H1 (cell line): ENCODE measurements at regions not wholly inside any gene's neighbourhood (a gene's known extent, or its start where the extent isn't known, plus 50 kb on each side); places are given as distances from the start of the nearest gene placed in this dataset.

Experiments
- CTCF ChIA-PET: fragments of 300-600 bp; sonication (Branson Sonifier 250); formaldehyde crosslinking; loops from one replicate; lab custom pipeline; 2021; ENCODE audit not compliant: partially characterized antibody; lab: Charles Lee
- POLR2A ChIA-PET: fragments of 300-600 bp; sonication (Branson Sonifier 250); formaldehyde crosslinking; loops from one replicate; lab custom pipeline; 2021; ENCODE audit warnings: inconsistent platforms; ENCODE audit not compliant: partially characterized antibody; lab: Charles Lee
- DNase-seq, 2 experiments: peaks; one replicate each; pipeline versions ENCODE4 v3.0.0 to v3.0.0-alpha.2; 2010 to 2022; ENCODE audit warnings: low spot score in 2 of 2, low read depth in 1 of 2, mixed read lengths in 1 of 2
- FAIRE-seq: peaks from 2 replicates; lab custom pipeline; 2011; peaks lifted over from hg19 to GRCh38; lab: Jason Lieb, UNC
- H2AFZ ChIP-seq: 2 replicates; pipeline ENCODE4 v1.8.1; 2012; ENCODE audit warnings: low read length, inconsistent platforms
- H2AK5ac ChIP-seq: 2 replicates; pipeline ENCODE4 v1.6.1; 2013; ENCODE audit warnings: low read depth, low read length
- H2BK120ac ChIP-seq: replicated peaks from 2 replicates; pipeline ENCODE3; 2013; ENCODE audit warnings: low read depth, low read length, inconsistent platforms
- H2BK12ac ChIP-seq: 2 replicates; pipeline ENCODE4 v1.6.1; 2013; ENCODE audit warnings: low read depth, low read length
- H2BK15ac ChIP-seq: 2 replicates; pipeline ENCODE4 v1.6.1; 2013; ENCODE audit warnings: low read length
- H2BK20ac ChIP-seq: 2 replicates; pipeline ENCODE4 v1.6.1; 2013; ENCODE audit warnings: low read length
- H2BK5ac ChIP-seq: 2 replicates; pipeline ENCODE4 v1.6.1; 2013; ENCODE audit warnings: low read depth, low read length
- H3K14ac ChIP-seq: 2 replicates; pipeline ENCODE4 v1.6.1; 2013; ENCODE audit warnings: inconsistent platforms; ENCODE audit not compliant: insufficient read length
- H3K18ac ChIP-seq: 2 replicates; pipeline ENCODE4 v1.6.1; 2013; ENCODE audit warnings: low read length; ENCODE audit errors: extremely low read depth
- H3K23ac ChIP-seq: 2 replicates; pipeline ENCODE4 v1.6.1; 2013; ENCODE audit warnings: inconsistent platforms; ENCODE audit not compliant: insufficient read length
- H3K23me2 ChIP-seq: 2 replicates; pipeline ENCODE4 v1.6.1; 2013; ENCODE audit warnings: low read depth, low read length
- H3K27ac ChIP-seq: 2 replicates; pipeline ENCODE4 v1.6.1; 2011; ENCODE audit warnings: low read depth, low read length, inconsistent platforms
- H3K27me3 ChIP-seq, 4 experiments: replicated peaks in 1 of 4; 1 replicate in 1 of 4; 2 replicates in 3 of 4; pipeline versions ENCODE4 v1.6.1 to v1.8.1; 2011 to 2013; ENCODE audit warnings: low read length in 3 of 4, mild to moderate bottlenecking in 3 of 4, inconsistent platforms in 2 of 4, mixed read lengths in 2 of 4, moderate library complexity in 1 of 4; ENCODE audit not compliant: control insufficient read depth in 3 of 4, insufficient read depth in 3 of 4; ENCODE audit errors: extremely low read depth in 1 of 4
- H3K36me3 ChIP-seq, 4 experiments: 2 replicates each; pipeline versions ENCODE4 v1.6.1 to v1.8.1; 2011 to 2013; ENCODE audit warnings: mild to moderate bottlenecking in 4 of 4, low read length in 3 of 4, moderate library complexity in 2 of 4, control low read depth in 1 of 4, inconsistent platforms in 1 of 4; ENCODE audit not compliant: insufficient read depth in 4 of 4, control insufficient read depth in 2 of 4
- H3K4ac ChIP-seq: replicated peaks from 2 replicates; pipeline ENCODE3; 2013; ENCODE audit warnings: low read length, low read depth, mixed read lengths, inconsistent platforms; ENCODE audit not compliant: insufficient read length
- H3K4me1 ChIP-seq, 4 experiments: replicated peaks in 1 of 4; 1 replicate in 1 of 4; 2 replicates in 3 of 4; pipeline versions ENCODE4 v1.6.1 to v1.8.1; 2011 to 2013; ENCODE audit warnings: low read length in 3 of 4, inconsistent platforms in 2 of 4, mixed read lengths in 1 of 4; ENCODE audit not compliant: insufficient read depth in 4 of 4, control insufficient read depth in 3 of 4
- H3K4me2 ChIP-seq, 2 experiments: 2 replicates each; pipeline versions ENCODE4 v1.6.1 to v1.8.1; 2011 to 2013; ENCODE audit warnings: low read depth in 2 of 2, low read length in 2 of 2, control low read depth in 1 of 2, inconsistent platforms in 1 of 2, mild to moderate bottlenecking in 1 of 2; ENCODE audit not compliant: insufficient read depth in 1 of 2
- H3K4me3 ChIP-seq, 4 experiments: fragments of 200-600, 300-600 bp in 1 of 4; sonication (generic), shearing (Covaris generic), sonication (Bioruptor Twin) in 1 of 4; 2 replicates each; pipeline versions ENCODE4 v1.5.1 to v1.8.1; 2011 to 2016; ENCODE audit warnings: low read length in 4 of 4, low read depth in 3 of 4, control low read depth in 2 of 4, inconsistent platforms in 2 of 4, mild to moderate bottlenecking in 2 of 4, mixed read lengths in 1 of 4, moderate library complexity in 1 of 4; ENCODE audit not compliant: insufficient read depth in 2 of 4; ENCODE audit errors: extremely low read depth in 1 of 4
- H3K56ac ChIP-seq: replicated peaks from 2 replicates; pipeline ENCODE3; 2013; ENCODE audit warnings: low read depth, mild to moderate bottlenecking, mixed read lengths, low read length, inconsistent platforms; ENCODE audit not compliant: insufficient read length
- H3K79me1 ChIP-seq: 2 replicates; pipeline ENCODE4 v1.6.1; 2013; ENCODE audit warnings: low read depth, low read length, control low read depth
- H3K79me2 ChIP-seq, 2 experiments: 2 replicates each; pipeline versions ENCODE4 v1.6.1 to v1.8.1; 2012 to 2013; ENCODE audit warnings: low read length in 2 of 2, mild to moderate bottlenecking in 2 of 2, inconsistent platforms in 1 of 2; ENCODE audit not compliant: insufficient read depth in 2 of 2, control insufficient read depth in 1 of 2
- H3K9ac ChIP-seq, 4 experiments: replicated peaks in 1 of 4; 1 replicate in 1 of 4; 2 replicates in 3 of 4; pipeline versions ENCODE4 v1.6.1 to v1.8.1; 2011 to 2013; ENCODE audit warnings: low read depth in 3 of 4, low read length in 3 of 4, control low read depth in 2 of 4, mild to moderate bottlenecking in 2 of 4, moderate library complexity in 2 of 4, inconsistent platforms in 1 of 4; ENCODE audit errors: extremely low read depth in 1 of 4
- H3K9me3 ChIP-seq, 2 experiments: 2 replicates each; pipeline versions ENCODE4 v1.6.1 to v1.8.1; 2012 to 2013; ENCODE audit warnings: mild to moderate bottlenecking in 2 of 2, moderate library complexity in 2 of 2, control low read depth in 1 of 2, inconsistent platforms in 1 of 2, low read depth in 1 of 2, low read length in 1 of 2, mixed read lengths in 1 of 2; ENCODE audit not compliant: insufficient read depth in 2 of 2
- H4K20me1 ChIP-seq, 2 experiments: replicated peaks in 1 of 2; 2 replicates each; pipeline versions ENCODE3 to v1.8.1; 2011 to 2013; ENCODE audit warnings: inconsistent platforms in 2 of 2, low read length in 2 of 2, mild to moderate bottlenecking in 1 of 2; ENCODE audit not compliant: insufficient read depth in 2 of 2, control insufficient read depth in 1 of 2
- H4K5ac ChIP-seq: 2 replicates; pipeline ENCODE4 v1.6.1; 2013; ENCODE audit warnings: low read length, low read depth, mixed read lengths, inconsistent platforms; ENCODE audit not compliant: insufficient read length
- H4K8ac ChIP-seq: 2 replicates; pipeline ENCODE4 v1.8.0; 2013; ENCODE audit warnings: mild to moderate bottlenecking, moderate library complexity, low read length, inconsistent platforms; ENCODE audit not compliant: insufficient read depth; ENCODE audit errors: extremely low read depth
- H4K91ac ChIP-seq: replicated peaks from 2 replicates; pipeline ENCODE3; 2013; ENCODE audit warnings: low read length, mixed read lengths, inconsistent platforms; ENCODE audit not compliant: insufficient read length
- BACH1 ChIP-seq: IDR thresholded peaks from 2 replicates; pipeline ENCODE4 v1.6.1; 2012; ENCODE audit warnings: low read length, improper control_type of control experiment
- BCL11A ChIP-seq, 2 experiments: IDR thresholded peaks; one replicate each; pipeline ENCODE4 v1.6.1; 2011; ENCODE audit warnings: low read depth in 2 of 2, low read length in 2 of 2, mild to moderate bottlenecking in 2 of 2
- CBX5 ChIP-seq: fragments of 300-800, 300-1000 bp; sonication (generic); IDR thresholded peaks from 2 replicates; pipeline ENCODE4 v1.7.1; 2016; ENCODE audit warnings: antibody characterized with exemption, low read length, low read depth
- CBX8 ChIP-seq: fragments of 300-800, 300-1000 bp; sonication (generic); IDR thresholded peaks from 2 replicates; pipeline ENCODE4 v1.7.1; 2016; ENCODE audit warnings: low read depth, low read length, borderline replicate concordance
- CREB1 ChIP-seq: IDR thresholded peaks from 2 replicates; pipeline ENCODE4 v1.6.1; 2012; ENCODE audit warnings: inconsistent platforms
- GABPA ChIP-seq: IDR thresholded peaks from 2 replicates; pipeline ENCODE4 v1.6.1; 2011; ENCODE audit warnings: mild to moderate bottlenecking, low read length, moderate library complexity, borderline replicate concordance; ENCODE audit not compliant: insufficient read depth
- RFX5 ChIP-seq: IDR thresholded peaks from 2 replicates; pipeline ENCODE4 v1.6.1; 2011; ENCODE audit warnings: low read depth, low read length, improper control_type of control experiment, borderline replicate concordance
- SRF ChIP-seq: IDR thresholded peaks from 2 replicates; pipeline ENCODE4 v1.6.1; 2011; ENCODE audit warnings: mild to moderate bottlenecking, low read depth, low read length, moderate library complexity
- TAF1 ChIP-seq: IDR thresholded peaks from 2 replicates; pipeline ENCODE4 v1.6.1; 2011; ENCODE audit warnings: mild to moderate bottlenecking, low read depth, low read length
- WGBS, 2 experiments: shearing (Covaris generic) in 1 of 2; methylation state at CpG; one replicate each; pipeline versions ENCODE4 v1.1.6 to v1.1.7; 2013 to 2015; ENCODE audit warnings: low lambda C conversion rate in 2 of 2, mixed read lengths in 2 of 2, inconsistent platforms in 1 of 2, low coverage in 1 of 2, missing lambda C conversion rate in 1 of 2; ENCODE audit not compliant: insufficient replicate concordance in 2 of 2, insufficient coverage in 1 of 2, insufficient read length in 1 of 2; ENCODE audit errors: extremely low coverage in 1 of 2, missing lambda C conversion rate in 1 of 2; 5-methylcytosine and 5-hydroxymethylcytosine counted together
- TF ChIP-seq, protein P1 (sequence below): IDR thresholded peaks from 2 replicates; pipeline ENCODE4 v1.6.1; 2011; ENCODE audit warnings: low read depth, mild to moderate bottlenecking, low read length; ENCODE audit not compliant: insufficient read depth

DNA sequence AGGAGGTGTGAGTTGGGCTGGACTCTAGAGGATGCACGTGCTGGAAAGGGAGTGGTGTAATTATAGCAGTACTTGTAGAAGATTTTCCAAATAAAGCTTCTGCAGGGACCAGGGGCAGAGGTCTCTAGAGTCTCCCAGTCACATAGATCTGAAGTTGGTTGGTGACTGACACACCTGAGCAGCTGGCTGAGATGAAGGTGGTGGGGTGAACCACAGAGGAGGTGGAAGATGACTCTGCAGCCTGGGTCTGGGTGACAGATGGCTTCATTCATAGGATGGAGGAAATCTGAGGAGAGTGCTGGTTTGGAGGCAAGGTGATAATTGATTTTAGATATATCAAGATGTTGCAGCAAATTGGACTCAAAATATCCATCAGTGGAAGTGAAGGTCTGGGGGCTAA lies 178.9 kb upstream of the IVNS1ABP start:
- no peaks in the 10 kb centered on the region for H3K79me2 ChIP-seq
- no peak overlapping the region for H2BK120ac ChIP-seq
- no peaks in the 10 kb centered on the region for H3K4me1 ChIP-seq
- CTCF ChIA-PET: interaction anchor here (1.0 to 1.5 kb wide), 6 partner anchors 9 to 933 kb away, joined by 3 to 5 read pairs (median 4); no protein-coding TSS in a partner anchor
- H3K4ac ChIP-seq: no peak overlapping the region
- no peak overlapping the region for H2BK12ac ChIP-seq
- no peak overlapping the region for H2BK15ac ChIP-seq
- H2AK5ac ChIP-seq: no peak overlapping the region
- no peak overlapping the region for H3K4me3 ChIP-seq
- WGBS, 2 experiments: 84% methylated on average over 1 of the region's 1 CpG; no CpG with 5 or more reads in 1 of the 2 experiments
- DNase-seq: no peak
- no peak overlapping the region for H4K5ac ChIP-seq
- no peaks in the 10 kb centered on the region for H3K27me3 ChIP-seq
- H3K9me3 ChIP-seq: no peaks in the 10 kb centered on the region
- no peak overlapping the region for H3K27ac ChIP-seq
- H4K8ac ChIP-seq: no peak overlapping the region
- no peak overlapping the region for H2BK5ac ChIP-seq
- H3K23me2 ChIP-seq: no peaks in the 10 kb centered on the region
- no peaks in the 10 kb centered on the region for H4K20me1 ChIP-seq
- H2BK20ac ChIP-seq: no peak overlapping the region
- H4K91ac ChIP-seq: no peak overlapping the region
- no peak overlapping the region for H3K4me2 ChIP-seq
- POLR2A ChIA-PET: no interaction called here
- no peak overlapping the region for H3K14ac ChIP-seq
- H3K56ac ChIP-seq: no peak overlapping the region
- no peak overlapping the region for H2AFZ ChIP-seq
- no peaks in the 10 kb centered on the region for H3K36me3 ChIP-seq
- no peak for FAIRE-seq
- no peak overlapping the region for H3K23ac ChIP-seq
- no peak overlapping the region for H3K18ac ChIP-seq
- H3K9ac ChIP-seq: no peak overlapping the region
- no peak for TF ChIP-seq BACH1
- TF ChIP-seq, protein P1, sequence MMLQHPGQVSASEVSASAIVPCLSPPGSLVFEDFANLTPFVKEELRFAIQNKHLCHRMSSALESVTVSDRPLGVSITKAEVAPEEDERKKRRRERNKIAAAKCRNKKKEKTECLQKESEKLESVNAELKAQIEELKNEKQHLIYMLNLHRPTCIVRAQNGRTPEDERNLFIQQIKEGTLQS: no peak
- TF ChIP-seq RFX5: no peak
- no peak for TF ChIP-seq SRF
- TF ChIP-seq CBX5: no peak
- TF ChIP-seq GABPA: no peak
- no peak for TF ChIP-seq TAF1
- TF ChIP-seq CBX8: no peak
- no peak for TF ChIP-seq CREB1
- TF ChIP-seq BCL11A (IDR thresholded peaks at IDR 0.05; ENCODE audit: low read depth in 2 of 2, low read length in 2 of 2): no peak
- H3K79me1 ChIP-seq: no peaks in the 10 kb centered on the region
